ENCODE measurements at regions not wholly inside any gene's neighbourhood (a gene's known extent, or its start where the extent isn't known, plus 50 kb on each side); places are given as distances from the start of the nearest gene placed in this dataset.

DNA sequence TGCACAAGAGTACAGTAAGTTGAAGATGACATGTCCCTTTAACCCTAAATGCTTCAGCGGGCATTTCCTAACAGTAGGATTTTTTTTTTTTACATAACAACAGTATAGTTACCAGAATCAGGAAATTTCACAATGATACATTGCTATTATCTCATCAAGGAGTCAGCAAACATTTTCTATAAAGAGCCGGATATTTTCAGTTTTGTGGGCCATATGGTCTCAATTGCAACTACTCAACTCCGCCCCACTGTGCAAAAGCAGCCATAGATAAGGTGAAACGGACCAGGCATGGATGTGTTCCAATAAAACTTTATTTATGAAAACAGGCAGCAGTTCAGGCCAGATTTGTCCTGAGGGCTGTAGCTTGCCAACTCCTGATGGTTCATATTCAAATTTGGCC is 130.6 kb downstream of the SMAD6 start:
- DNase-seq (ENCODE audit: low spot score), result no peak
- no peaks in the 10 kb centered on the region for H3K36me3 Mint-ChIP-seq
- H3K27ac Mint-ChIP-seq, result no peak overlapping the region
- CTCF ChIA-PET, result interaction anchor here (0.5 to 4.0 kb wide), 4 partner anchors 19 to 69 kb away, joined by 3 to 18 read pairs (median 7); no protein-coding TSS in a partner anchor
- TF ChIP-seq ZNF423 (CRISPR knock-in tag; IDR thresholded peaks at IDR 0.05), result no peak
- TF ChIP-seq, protein P1, sequence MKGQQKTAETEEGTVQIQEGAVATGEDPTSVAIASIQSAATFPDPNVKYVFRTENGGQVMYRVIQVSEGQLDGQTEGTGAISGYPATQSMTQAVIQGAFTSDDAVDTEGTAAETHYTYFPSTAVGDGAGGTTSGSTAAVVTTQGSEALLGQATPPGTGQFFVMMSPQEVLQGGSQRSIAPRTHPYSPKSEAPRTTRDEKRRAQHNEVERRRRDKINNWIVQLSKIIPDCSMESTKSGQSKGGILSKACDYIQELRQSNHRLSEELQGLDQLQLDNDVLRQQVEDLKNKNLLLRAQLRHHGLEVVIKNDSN (CRISPR knock-in tag; IDR thresholded peaks at IDR 0.05), result no peak
- TF ChIP-seq GABPB1 (CRISPR knock-in tag; IDR thresholded peaks at IDR 0.05), result no peak
- TF ChIP-seq, protein P2, sequence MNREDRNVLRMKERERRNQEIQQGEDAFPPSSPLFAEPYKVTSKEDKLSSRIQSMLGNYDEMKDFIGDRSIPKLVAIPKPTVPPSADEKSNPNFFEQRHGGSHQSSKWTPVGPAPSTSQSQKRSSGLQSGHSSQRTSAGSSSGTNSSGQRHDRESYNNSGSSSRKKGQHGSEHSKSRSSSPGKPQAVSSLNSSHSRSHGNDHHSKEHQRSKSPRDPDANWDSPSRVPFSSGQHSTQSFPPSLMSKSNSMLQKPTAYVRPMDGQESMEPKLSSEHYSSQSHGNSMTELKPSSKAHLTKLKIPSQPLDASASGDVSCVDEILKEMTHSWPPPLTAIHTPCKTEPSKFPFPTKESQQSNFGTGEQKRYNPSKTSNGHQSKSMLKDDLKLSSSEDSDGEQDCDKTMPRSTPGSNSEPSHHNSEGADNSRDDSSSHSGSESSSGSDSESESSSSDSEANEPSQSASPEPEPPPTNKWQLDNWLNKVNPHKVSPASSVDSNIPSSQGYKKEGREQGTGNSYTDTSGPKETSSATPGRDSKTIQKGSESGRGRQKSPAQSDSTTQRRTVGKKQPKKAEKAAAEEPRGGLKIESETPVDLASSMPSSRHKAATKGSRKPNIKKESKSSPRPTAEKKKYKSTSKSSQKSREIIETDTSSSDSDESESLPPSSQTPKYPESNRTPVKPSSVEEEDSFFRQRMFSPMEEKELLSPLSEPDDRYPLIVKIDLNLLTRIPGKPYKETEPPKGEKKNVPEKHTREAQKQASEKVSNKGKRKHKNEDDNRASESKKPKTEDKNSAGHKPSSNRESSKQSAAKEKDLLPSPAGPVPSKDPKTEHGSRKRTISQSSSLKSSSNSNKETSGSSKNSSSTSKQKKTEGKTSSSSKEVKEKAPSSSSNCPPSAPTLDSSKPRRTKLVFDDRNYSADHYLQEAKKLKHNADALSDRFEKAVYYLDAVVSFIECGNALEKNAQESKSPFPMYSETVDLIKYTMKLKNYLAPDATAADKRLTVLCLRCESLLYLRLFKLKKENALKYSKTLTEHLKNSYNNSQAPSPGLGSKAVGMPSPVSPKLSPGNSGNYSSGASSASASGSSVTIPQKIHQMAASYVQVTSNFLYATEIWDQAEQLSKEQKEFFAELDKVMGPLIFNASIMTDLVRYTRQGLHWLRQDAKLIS (CRISPR knock-in tag; IDR thresholded peaks at IDR 0.05; ENCODE audit: borderline replicate concordance), result no peak
- no peak for TF ChIP-seq SMAD3 (CRISPR knock-in tag; IDR thresholded peaks at IDR 0.05; ENCODE audit: borderline replicate concordance)
- TF ChIP-seq NFE2L1 (CRISPR knock-in tag; IDR thresholded peaks at IDR 0.05), result no peak
- no peak for ATAC-seq
- no peak overlapping the region for H3K4me3 Mint-ChIP-seq
- POLR2A ChIA-PET, result no interaction called here
- peaks cover 16% of the 10 kb centered on the region for H3K27me3 Mint-ChIP-seq (ENCODE audit: low read depth)
- peaks cover 6% of the 10 kb centered on the region; the same call in 1 of the 2 replicates for H3K9me3 Mint-ChIP-seq
- peaks cover 52% of the 10 kb centered on the region for H3K4me1 Mint-ChIP-seq

DNA sequence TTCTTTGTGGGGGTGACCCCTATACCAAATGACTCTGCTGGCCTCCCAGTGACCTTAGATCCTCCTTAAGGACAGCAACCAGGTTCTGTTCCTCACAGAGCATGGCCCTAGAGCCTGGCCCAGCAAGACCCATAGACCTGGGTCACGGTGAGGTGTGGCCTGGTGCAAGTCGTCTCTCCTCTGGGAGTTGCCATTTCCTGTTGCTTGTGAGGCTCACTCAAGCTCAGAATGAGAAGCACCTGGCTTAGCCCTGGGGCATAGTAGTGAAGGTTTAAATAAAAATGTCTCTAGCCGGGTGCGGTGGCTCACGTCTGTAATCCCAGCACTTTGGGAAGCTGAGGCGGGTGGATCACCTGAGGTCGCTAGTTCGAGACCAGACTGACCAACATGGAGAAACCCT is 131.3 kb downstream of the SMAD6 start:
- Mint-ChIP-seq H3K27ac (peak overlapping the region; percentile 60; the same call in 1 of the 2 replicates), H3K9me3 (peaks cover 6% of the 10 kb centered on the region; the same call in 1 of the 2 replicates), H3K27me3 (ENCODE audit: low read depth) (peaks cover 16% of the 10 kb centered on the region), H3K36me3 (no peaks in the 10 kb centered on the region), H3K4me1 (peaks cover 50% of the 10 kb centered on the region), H3K4me3 (no peak overlapping the region)
- TF ChIP-seq TEAD1 (CRISPR knock-in tag; IDR thresholded peaks at IDR 0.05) (no peak), MYBL2 (CRISPR knock-in tag; IDR thresholded peaks at IDR 0.05) (no peak), ZNF219 (CRISPR knock-in tag; IDR thresholded peaks at IDR 0.05; ENCODE audit: borderline replicate concordance) (no peak), SMAD4 (CRISPR knock-in tag; IDR thresholded peaks at IDR 0.05) (no peak), TP53 (CRISPR knock-in tag; IDR thresholded peaks at IDR 0.05) (no peak), NR2C2 (CRISPR knock-in tag; IDR thresholded peaks at IDR 0.05) (no peak), RELA (CRISPR knock-in tag; IDR thresholded peaks at IDR 0.05; ENCODE audit: borderline replicate concordance) (no peak), SP1 (CRISPR knock-in tag; conservative IDR thresholded peaks at IDR 0.05) (no peak), SOX15 (CRISPR knock-in tag; IDR thresholded peaks at IDR 0.05) (no peak), TCF7 (CRISPR knock-in tag; IDR thresholded peaks at IDR 0.05; ENCODE audit: low read depth) (no peak), ZNF317 (CRISPR knock-in tag; IDR thresholded peaks at IDR 0.05; ENCODE audit: borderline replicate concordance, low read depth) (no peak), JUN (CRISPR knock-in tag; IDR thresholded peaks at IDR 0.05) (no peak), ZNF416 (CRISPR knock-in tag; IDR thresholded peaks at IDR 0.05) (no peak)
- TF ChIP-seq, protein P3, sequence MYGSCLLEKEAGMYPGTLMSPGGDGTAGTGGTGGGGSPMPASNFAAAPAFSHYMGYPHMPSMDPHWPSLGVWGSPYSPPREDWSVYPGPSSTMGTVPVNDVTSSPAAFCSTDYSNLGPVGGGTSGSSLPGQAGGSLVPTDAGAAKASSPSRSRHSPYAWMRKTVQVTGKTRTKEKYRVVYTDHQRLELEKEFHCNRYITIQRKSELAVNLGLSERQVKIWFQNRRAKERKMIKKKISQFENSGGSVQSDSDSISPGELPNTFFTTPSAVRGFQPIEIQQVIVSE (CRISPR knock-in tag; IDR thresholded peaks at IDR 0.05; ENCODE audit: borderline replicate concordance), result no peak
- TF ChIP-seq, protein P4, sequence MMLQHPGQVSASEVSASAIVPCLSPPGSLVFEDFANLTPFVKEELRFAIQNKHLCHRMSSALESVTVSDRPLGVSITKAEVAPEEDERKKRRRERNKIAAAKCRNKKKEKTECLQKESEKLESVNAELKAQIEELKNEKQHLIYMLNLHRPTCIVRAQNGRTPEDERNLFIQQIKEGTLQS (CRISPR knock-in tag; conservative IDR thresholded peaks at IDR 0.05), result no peak
- TF ChIP-seq, protein P5, sequence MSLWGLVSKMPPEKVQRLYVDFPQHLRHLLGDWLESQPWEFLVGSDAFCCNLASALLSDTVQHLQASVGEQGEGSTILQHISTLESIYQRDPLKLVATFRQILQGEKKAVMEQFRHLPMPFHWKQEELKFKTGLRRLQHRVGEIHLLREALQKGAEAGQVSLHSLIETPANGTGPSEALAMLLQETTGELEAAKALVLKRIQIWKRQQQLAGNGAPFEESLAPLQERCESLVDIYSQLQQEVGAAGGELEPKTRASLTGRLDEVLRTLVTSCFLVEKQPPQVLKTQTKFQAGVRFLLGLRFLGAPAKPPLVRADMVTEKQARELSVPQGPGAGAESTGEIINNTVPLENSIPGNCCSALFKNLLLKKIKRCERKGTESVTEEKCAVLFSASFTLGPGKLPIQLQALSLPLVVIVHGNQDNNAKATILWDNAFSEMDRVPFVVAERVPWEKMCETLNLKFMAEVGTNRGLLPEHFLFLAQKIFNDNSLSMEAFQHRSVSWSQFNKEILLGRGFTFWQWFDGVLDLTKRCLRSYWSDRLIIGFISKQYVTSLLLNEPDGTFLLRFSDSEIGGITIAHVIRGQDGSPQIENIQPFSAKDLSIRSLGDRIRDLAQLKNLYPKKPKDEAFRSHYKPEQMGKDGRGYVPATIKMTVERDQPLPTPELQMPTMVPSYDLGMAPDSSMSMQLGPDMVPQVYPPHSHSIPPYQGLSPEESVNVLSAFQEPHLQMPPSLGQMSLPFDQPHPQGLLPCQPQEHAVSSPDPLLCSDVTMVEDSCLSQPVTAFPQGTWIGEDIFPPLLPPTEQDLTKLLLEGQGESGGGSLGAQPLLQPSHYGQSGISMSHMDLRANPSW (CRISPR knock-in tag; conservative IDR thresholded peaks at IDR 0.05; ENCODE audit: low read depth), result no peak
- TF ChIP-seq, protein P6, sequence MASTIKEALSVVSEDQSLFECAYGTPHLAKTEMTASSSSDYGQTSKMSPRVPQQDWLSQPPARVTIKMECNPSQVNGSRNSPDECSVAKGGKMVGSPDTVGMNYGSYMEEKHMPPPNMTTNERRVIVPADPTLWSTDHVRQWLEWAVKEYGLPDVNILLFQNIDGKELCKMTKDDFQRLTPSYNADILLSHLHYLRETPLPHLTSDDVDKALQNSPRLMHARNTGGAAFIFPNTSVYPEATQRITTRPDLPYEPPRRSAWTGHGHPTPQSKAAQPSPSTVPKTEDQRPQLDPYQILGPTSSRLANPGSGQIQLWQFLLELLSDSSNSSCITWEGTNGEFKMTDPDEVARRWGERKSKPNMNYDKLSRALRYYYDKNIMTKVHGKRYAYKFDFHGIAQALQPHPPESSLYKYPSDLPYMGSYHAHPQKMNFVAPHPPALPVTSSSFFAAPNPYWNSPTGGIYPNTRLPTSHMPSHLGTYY (CRISPR knock-in tag; IDR thresholded peaks at IDR 0.05), result no peak
- TF ChIP-seq, protein P7, sequence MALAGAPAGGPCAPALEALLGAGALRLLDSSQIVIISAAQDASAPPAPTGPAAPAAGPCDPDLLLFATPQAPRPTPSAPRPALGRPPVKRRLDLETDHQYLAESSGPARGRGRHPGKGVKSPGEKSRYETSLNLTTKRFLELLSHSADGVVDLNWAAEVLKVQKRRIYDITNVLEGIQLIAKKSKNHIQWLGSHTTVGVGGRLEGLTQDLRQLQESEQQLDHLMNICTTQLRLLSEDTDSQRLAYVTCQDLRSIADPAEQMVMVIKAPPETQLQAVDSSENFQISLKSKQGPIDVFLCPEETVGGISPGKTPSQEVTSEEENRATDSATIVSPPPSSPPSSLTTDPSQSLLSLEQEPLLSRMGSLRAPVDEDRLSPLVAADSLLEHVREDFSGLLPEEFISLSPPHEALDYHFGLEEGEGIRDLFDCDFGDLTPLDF (CRISPR knock-in tag; IDR thresholded peaks at IDR 0.05), result no peak
- no peak for ATAC-seq
- no peak for DNase-seq (ENCODE audit: low spot score)
- POLR2A ChIA-PET, result no interaction called here
- CTCF ChIA-PET, result interaction anchor here (0.5 to 4.0 kb wide), 3 partner anchors 18 to 44 kb away, joined by 4 to 18 read pairs (median 10); no protein-coding TSS in a partner anchor
